D721Med (cell line): ENCODE measurements at regions not wholly inside any gene's neighbourhood (a gene's known extent, or its start where the extent isn't known, plus 50 kb on each side); places are given as distances from the start of the nearest gene placed in this dataset.

Experiments used
- DNase-seq: peaks from one replicate; pipeline ENCODE4 v3.0.0; 2011; ENCODE audit warnings: low spot score; ENCODE audit not compliant: insufficient read length
- FAIRE-seq: peaks from 2 replicates; lab custom pipeline; 2011; peaks lifted over from hg19 to GRCh38; lab: Jason Lieb, UNC
- CTCF ChIP-seq: IDR thresholded peaks from 2 replicates; pipeline ENCODE4 v1.5.1; 2012; ENCODE audit warnings: mild to moderate bottlenecking, control low read depth; ENCODE audit not compliant: insufficient read depth; ENCODE audit errors: missing control alignments

GRCh38 chr1:55781944-55782482, 566.8 kb upstream of the USP24 start:
- FAIRE-seq (no peak), DNase-seq (no peak)
- no peak for TF ChIP-seq CTCF

- no peak for TF ChIP-seq CTCF
- DNase-seq, result no peak
- no peak for FAIRE-seq
Observed at GRCh38 chr1:55781003-55781402, 565.8 kb upstream of the USP24 start.

- no peak for DNase-seq
- no peak for TF ChIP-seq CTCF
- no peak for FAIRE-seq
Observed at GRCh38 chr1:55777545-55777944, 562.4 kb upstream of the USP24 start.

- no peak for TF ChIP-seq CTCF
- DNase-seq, result no peak
- no peak for FAIRE-seq
Observed at GRCh38 chr1:55775007-55775406, 559.8 kb upstream of the USP24 start.

GRCh38 chr1:55774446-55774845, 559.3 kb upstream of the USP24 start:
- TF ChIP-seq CTCF, result no peak
- DNase-seq (no peak), FAIRE-seq (no peak)

- FAIRE-seq, result no peak
- no peak for TF ChIP-seq CTCF
- no peak for DNase-seq
Observed at GRCh38 chr1:55773211-55773940, 558.2 kb upstream of the USP24 start.

- FAIRE-seq (no peak), DNase-seq (no peak)
- TF ChIP-seq CTCF, result no peak
Observed at GRCh38 chr1:55768327-55768952, 553.3 kb upstream of the USP24 start.
